Stomach (tissue), 4 donors: ENCODE measurements at regions not wholly inside any gene's neighbourhood (a gene's known extent, or its start where the extent isn't known, plus 50 kb on each side); places are given as distances from the start of the nearest gene placed in this dataset.

Experiments
- EP300 ChIP-seq: sonication (generic); formaldehyde crosslinking; IDR thresholded peaks from one replicate; pipeline ENCODE4 v1.6.1; 2017; ENCODE audit warnings: antibody characterized with exemption
- POLR2A ChIP-seq, 4 donors: fragments of 450-650 bp; IDR thresholded peaks; one replicate each; pipeline ENCODE4 v1.6.1; 2016; ENCODE audit warnings: antibody characterized with exemption in 4 of 4, control low read depth in 2 of 4, mild to moderate bottlenecking in 1 of 4, moderate library complexity in 1 of 4
- POLR2AphosphoS5 ChIP-seq, 3 donors: sonication (generic); formaldehyde crosslinking; IDR thresholded peaks; one replicate each; pipeline ENCODE4 v1.6.1; 2016; ENCODE audit warnings: antibody characterized with exemption in 3 of 3
- TF ChIP-seq, protein P1 (sequence below), 7 experiments: fragments of 450-650 bp in 4 of 7; fragments of 200-600 bp in 3 of 7; sonication (generic) in 3 of 7; IDR thresholded peaks; one replicate each; pipeline ENCODE4 v1.5.1; 2016 to 2019; ENCODE audit warnings: antibody characterized with exemption in 7 of 7, control low read depth in 2 of 7, mild to moderate bottlenecking in 1 of 7

DNA sequence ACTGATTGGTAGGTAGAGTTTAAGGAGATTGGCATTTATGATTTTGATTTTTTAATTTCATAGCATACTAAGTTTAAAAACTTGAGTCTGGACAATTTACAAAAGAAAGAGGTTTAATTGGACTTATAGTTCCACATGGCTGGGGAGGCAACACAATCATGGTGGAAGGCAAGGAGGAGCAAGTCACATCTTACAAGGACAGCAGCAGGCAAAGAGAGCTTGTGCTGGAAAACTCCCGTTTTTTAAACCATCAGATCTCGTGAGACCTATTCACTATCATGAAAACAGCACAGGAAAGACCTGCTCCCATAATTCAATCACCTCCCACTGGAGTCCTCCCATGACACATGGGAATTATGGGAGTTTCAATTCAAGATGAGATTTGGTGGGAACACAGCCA, 630.9 kb upstream of the NR2F2 start:
- TF ChIP-seq, protein P1, sequence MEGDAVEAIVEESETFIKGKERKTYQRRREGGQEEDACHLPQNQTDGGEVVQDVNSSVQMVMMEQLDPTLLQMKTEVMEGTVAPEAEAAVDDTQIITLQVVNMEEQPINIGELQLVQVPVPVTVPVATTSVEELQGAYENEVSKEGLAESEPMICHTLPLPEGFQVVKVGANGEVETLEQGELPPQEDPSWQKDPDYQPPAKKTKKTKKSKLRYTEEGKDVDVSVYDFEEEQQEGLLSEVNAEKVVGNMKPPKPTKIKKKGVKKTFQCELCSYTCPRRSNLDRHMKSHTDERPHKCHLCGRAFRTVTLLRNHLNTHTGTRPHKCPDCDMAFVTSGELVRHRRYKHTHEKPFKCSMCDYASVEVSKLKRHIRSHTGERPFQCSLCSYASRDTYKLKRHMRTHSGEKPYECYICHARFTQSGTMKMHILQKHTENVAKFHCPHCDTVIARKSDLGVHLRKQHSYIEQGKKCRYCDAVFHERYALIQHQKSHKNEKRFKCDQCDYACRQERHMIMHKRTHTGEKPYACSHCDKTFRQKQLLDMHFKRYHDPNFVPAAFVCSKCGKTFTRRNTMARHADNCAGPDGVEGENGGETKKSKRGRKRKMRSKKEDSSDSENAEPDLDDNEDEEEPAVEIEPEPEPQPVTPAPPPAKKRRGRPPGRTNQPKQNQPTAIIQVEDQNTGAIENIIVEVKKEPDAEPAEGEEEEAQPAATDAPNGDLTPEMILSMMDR (IDR thresholded peaks at IDR 0.05), result no peak
- no peak for TF ChIP-seq POLR2AphosphoS5 (IDR thresholded peaks at IDR 0.05)
- no peak for TF ChIP-seq POLR2A (IDR thresholded peaks at IDR 0.05)
- no peak for TF ChIP-seq EP300
